ENCODE measurements at regions not wholly inside any gene's neighbourhood (a gene's known extent, or its start where the extent isn't known, plus 50 kb on each side); places are given as distances from the start of the nearest gene placed in this dataset.

DNA sequence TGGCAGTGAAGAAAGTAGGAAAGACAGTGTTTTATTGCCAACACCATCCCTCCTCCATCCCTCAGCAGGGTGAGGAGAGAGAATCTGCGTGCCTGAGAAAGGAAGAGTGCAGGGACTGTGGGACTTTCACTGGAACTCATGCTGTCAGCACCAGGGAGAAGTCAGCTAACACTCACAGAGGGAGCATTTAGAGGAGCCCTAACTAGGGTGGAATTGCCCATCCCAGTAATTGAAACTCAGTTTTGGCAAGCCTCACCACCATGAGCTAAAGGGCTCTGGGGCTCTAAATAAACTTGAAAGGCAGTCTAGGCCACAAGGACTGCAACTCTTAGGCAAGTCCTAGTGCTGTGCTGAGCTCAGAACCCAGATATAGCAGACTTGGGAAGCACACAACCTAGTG, 622.3 kb downstream of the SEMA5A start:
- no peaks in the 10 kb centered on the region for H3K4me1 ChIP-seq
- no peak overlapping the region for H3K4me3 ChIP-seq (ENCODE audit: low read depth, low read length)
- H3K9me3 ChIP-seq: no peaks in the 10 kb centered on the region
- no peaks in the 10 kb centered on the region for H3K27me3 ChIP-seq
- no peaks in the 10 kb centered on the region for H3K36me3 ChIP-seq
- no peak for TF ChIP-seq CTCF (IDR thresholded peaks at IDR 0.05; ENCODE audit: low read depth, low read length)
- DNase-seq: no peak

DNA sequence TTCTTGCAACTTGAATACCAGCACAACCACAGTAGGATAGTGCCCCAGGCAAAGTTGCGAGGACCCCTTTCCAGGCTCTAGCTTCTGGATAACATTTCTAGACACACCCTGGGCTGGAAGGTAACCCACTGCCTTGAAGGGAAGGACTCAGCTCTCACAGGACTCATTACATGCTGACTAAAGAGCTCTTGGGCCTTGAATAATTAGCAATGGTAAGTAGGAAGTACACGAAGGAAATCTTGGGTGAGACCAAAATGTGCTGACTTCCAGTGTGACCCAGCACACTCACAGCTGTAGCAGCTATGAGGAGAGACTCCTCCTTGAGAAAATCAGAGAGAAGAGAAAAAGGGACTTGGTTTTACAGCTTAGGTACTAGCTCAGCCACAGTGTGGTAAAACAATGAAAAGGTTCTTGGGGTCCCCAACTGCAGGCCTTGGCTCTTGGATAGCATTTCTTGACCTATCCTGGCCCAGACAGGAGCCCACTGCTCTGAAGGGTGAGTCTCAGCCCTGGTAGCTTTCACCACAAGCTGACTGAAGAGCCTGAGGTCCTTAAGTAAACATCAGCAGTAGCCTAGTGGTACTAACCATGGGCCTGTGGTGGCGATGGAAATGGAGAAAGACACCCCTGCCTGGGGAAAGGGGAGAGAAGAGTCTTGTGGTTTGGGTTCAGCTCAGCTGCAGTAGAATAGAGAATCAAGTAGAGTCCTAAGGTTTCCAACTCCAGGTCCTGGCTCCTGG, 621.7 kb downstream of the SEMA5A start:
- no peaks in the 10 kb centered on the region for H3K9me3 ChIP-seq
- no peak for TF ChIP-seq CTCF (IDR thresholded peaks at IDR 0.05; ENCODE audit: low read depth, low read length)

GRCh38 chr5:8930021-8930420, 615.9 kb downstream of the SEMA5A start:
- TF ChIP-seq CTCF (IDR thresholded peaks at IDR 0.05; ENCODE audit: low read depth, low read length): no peak
- no peaks in the 10 kb centered on the region for H3K4me1 ChIP-seq
- no peak overlapping the region for H3K4me3 ChIP-seq (ENCODE audit: low read depth, low read length)
- no peaks in the 10 kb centered on the region for H3K36me3 ChIP-seq
- no peaks in the 10 kb centered on the region; the same call in 1 of the 2 replicates for H3K9me3 ChIP-seq
- no peaks in the 10 kb centered on the region for H3K27me3 ChIP-seq
- no peak for DNase-seq

More for the DNA sequence above, 621.7 kb downstream of the SEMA5A start:
- H3K4me3 ChIP-seq (ENCODE audit: low read depth, low read length): no peak overlapping the region
- H3K27me3 ChIP-seq: no peaks in the 10 kb centered on the region
- DNase-seq: no peak
- H3K36me3 ChIP-seq: no peaks in the 10 kb centered on the region
- H3K4me1 ChIP-seq: no peaks in the 10 kb centered on the region

DNA sequence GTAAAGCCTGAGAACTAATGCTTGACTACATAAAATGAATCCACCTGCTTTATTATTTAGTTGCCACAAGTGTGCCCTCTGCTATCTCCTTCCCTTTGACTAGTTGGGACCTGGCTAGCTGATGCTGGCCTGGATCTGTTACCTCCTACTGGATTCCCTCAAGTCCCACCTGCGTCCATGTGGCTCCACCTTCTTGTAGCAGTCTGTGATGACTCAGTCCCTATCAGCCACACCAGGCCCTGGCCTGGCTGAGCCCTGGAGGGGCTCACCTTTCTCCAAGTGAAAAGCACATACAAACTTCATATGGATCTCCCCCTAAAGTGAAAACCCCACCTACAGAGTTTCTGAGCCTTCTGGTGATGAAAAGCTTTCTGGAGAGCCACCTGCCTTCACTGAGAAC, 611.4 kb downstream of the SEMA5A start:
- H3K27me3 ChIP-seq: no peaks in the 10 kb centered on the region
- TF ChIP-seq CTCF (IDR thresholded peaks at IDR 0.05; ENCODE audit: low read depth, low read length): no peak

DNA sequence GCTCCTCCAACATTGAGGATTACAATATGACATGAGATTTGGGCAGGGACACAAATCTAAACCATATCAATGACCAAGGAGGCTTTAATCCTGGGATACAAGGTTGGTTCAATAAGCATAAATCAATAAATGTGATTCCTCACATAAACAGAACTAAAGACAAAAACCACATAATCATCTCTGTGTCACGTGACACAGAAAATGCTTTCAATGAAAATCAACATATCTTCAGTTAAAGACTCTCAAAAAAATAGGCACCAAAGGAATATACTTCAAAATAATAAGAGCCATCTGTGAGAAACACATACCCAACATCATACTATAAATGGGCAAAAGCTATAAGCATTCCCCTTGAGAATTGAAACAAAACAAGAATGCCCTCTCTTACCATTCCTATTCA, 604.9 kb downstream of the SEMA5A start:
- H3K27me3 ChIP-seq: no peaks in the 10 kb centered on the region
- no peak for TF ChIP-seq CTCF (IDR thresholded peaks at IDR 0.05; ENCODE audit: low read depth, low read length)
- no peaks in the 10 kb centered on the region; the same call in 1 of the 2 replicates for H3K9me3 ChIP-seq
- no peaks in the 10 kb centered on the region for H3K36me3 ChIP-seq
- no peak overlapping the region for H3K4me3 ChIP-seq (ENCODE audit: low read depth, low read length)
- DNase-seq: no peak
- H3K4me1 ChIP-seq: no peaks in the 10 kb centered on the region

More for the DNA sequence above, 611.4 kb downstream of the SEMA5A start:
- no peaks in the 10 kb centered on the region; the same call in 1 of the 2 replicates for H3K9me3 ChIP-seq
- no peaks in the 10 kb centered on the region for H3K36me3 ChIP-seq
- no peak for DNase-seq
- no peaks in the 10 kb centered on the region for H3K4me1 ChIP-seq
- H3K4me3 ChIP-seq (ENCODE audit: low read depth, low read length): no peak overlapping the region

GRCh38 chr5:8943301-8943700, 602.6 kb downstream of the SEMA5A start:
- no peak overlapping the region for H3K4me3 ChIP-seq (ENCODE audit: low read depth, low read length)
- no peaks in the 10 kb centered on the region for H3K27me3 ChIP-seq
- no peaks in the 10 kb centered on the region; the same call in 1 of the 2 replicates for H3K9me3 ChIP-seq
- DNase-seq: no peak
- no peaks in the 10 kb centered on the region for H3K36me3 ChIP-seq
- no peaks in the 10 kb centered on the region for H3K4me1 ChIP-seq
- no peak for TF ChIP-seq CTCF (IDR thresholded peaks at IDR 0.05; ENCODE audit: low read depth, low read length)
